Stimulated activated naive CD8-positive, alpha-beta T cell treated with anti-CD3 and anti-CD28 coated beads, Interleukin-15, amount 100 ng/mL, for 72 hours (primary cell): ENCODE measurements at regions not wholly inside any gene's neighbourhood (a gene's known extent, or its start where the extent isn't known, plus 50 kb on each side); places are given as distances from the start of the nearest gene placed in this dataset.
A peak's percentile ranks its signal among the peaks of the same experiment; 100 is the strongest.

Experiments used
- ATAC-seq: fragments of 150-1000 bp; cut with Tn5 transposase; 2 replicates; pipeline ENCODE4 v1.10.0; 2021; ENCODE audit warnings: mild to moderate bottlenecking, moderate library complexity
- DNase-seq, 2 donors: peaks; one replicate each; pipeline ENCODE4 v3.0.0; 2021 to 2022
- H3K27ac Mint-ChIP-seq, 2 donors: one replicate each; pipeline ENCODE4 v1.8.0; 2022; ENCODE audit warnings: mild to moderate bottlenecking in 2 of 2, mixed read lengths in 2 of 2, moderate library complexity in 2 of 2
- H3K27me3 Mint-ChIP-seq: one replicate; pipeline ENCODE4 v1.8.0; 2022; ENCODE audit warnings: mixed read lengths
- H3K4me1 Mint-ChIP-seq: one replicate; pipeline ENCODE4 v1.8.0; 2022; ENCODE audit warnings: mild to moderate bottlenecking, mixed read lengths
- H3K4me3 Mint-ChIP-seq, 2 donors: one replicate each; pipeline ENCODE4 v1.8.0; 2022; ENCODE audit warnings: mild to moderate bottlenecking in 2 of 2, mixed read lengths in 2 of 2, moderate library complexity in 1 of 2
- H3K9me3 Mint-ChIP-seq, 2 donors: one replicate each; pipeline ENCODE4 v1.8.0; 2022; ENCODE audit warnings: mixed read lengths in 2 of 2

DNA sequence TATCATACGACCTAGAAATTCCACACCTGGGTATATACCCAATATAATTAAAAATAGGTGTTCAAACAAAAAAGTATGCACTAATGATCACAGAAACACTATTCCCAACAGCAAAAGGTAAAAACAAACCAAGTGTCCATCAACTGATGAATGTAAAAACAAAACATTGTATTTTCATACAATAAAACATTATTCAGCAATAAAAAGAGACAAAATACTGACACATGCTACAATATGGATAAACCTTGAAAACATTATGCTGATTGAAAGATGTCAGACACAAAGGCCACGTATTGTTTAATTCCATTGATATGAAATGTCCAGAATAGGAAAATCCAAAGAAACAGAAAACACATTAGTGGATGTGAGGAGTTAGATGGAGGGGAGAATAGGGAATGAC, 71.0 kb downstream of the RPL22L1 start:
- Mint-ChIP-seq H3K4me1 (no peaks in the 10 kb centered on the region), H3K27me3 (peaks cover 34% of the 10 kb centered on the region), H3K4me3 (no peak overlapping the region), H3K27ac (no peak overlapping the region), H3K9me3 (no peaks in the 10 kb centered on the region)
- DNase-seq (no peak), ATAC-seq (no peak)

- Mint-ChIP-seq H3K9me3 (no peaks in the 10 kb centered on the region), H3K4me1 (no peaks in the 10 kb centered on the region), H3K4me3 (no peak overlapping the region), H3K27me3 (peaks cover 25% of the 10 kb centered on the region), H3K27ac (no peak overlapping the region)
- no peak for ATAC-seq
- no peak for DNase-seq
These were observed 72.3 kb downstream of the RPL22L1 start for GRCh38 chr3:170797685-170798084.

DNA sequence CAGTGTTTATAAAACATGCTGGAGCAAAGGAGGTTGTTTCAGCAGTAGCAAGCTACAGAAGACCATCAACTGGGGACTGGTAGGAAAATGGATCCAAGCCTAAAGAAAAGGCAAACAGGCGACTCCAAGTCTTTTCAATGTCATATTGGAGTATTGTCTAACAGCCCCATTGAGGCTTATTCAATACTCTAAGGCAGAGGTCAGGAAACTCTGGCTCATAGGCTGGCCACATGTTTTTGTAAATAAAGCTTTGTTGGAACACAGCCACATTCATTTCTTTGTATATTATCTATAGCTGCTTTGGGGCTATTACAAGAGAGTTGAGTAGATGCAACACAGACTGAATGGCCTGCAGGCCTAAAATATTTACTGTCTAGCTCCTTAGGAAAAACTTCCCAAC, 77.5 kb downstream of the RPL22L1 start:
- DNase-seq (no peak), ATAC-seq (no peak)
- Mint-ChIP-seq H3K9me3 (no peaks in the 10 kb centered on the region), H3K4me3 (no peak overlapping the region), H3K4me1 (no peaks in the 10 kb centered on the region), H3K27ac (no peak overlapping the region), H3K27me3 (peaks cover 8% of the 10 kb centered on the region)

GRCh38 chr3:170790647-170791046, 79.3 kb downstream of the RPL22L1 start:
- no peak overlapping the region for H3K27ac Mint-ChIP-seq
- H3K27me3 Mint-ChIP-seq = peaks cover 8% of the 10 kb centered on the region
- DNase-seq (no peak), ATAC-seq (no peak)
- H3K4me3 Mint-ChIP-seq = no peak overlapping the region
- no peaks in the 10 kb centered on the region for H3K9me3 Mint-ChIP-seq
- H3K4me1 Mint-ChIP-seq = no peaks in the 10 kb centered on the region

GRCh38 chr3:170787464-170787863, 82.5 kb downstream of the RPL22L1 start:
- DNase-seq (no peak), ATAC-seq (no peak)
- Mint-ChIP-seq H3K27ac (no peak overlapping the region), H3K4me3 (no peak overlapping the region), H3K4me1 (no peaks in the 10 kb centered on the region), H3K9me3 (no peaks in the 10 kb centered on the region), H3K27me3 (peaks cover 25% of the 10 kb centered on the region)

GRCh38 chr3:170785454-170785853, 84.5 kb downstream of the RPL22L1 start:
- Mint-ChIP-seq H3K27ac (no peak overlapping the region), H3K4me3 (no peak overlapping the region), H3K9me3 (no peaks in the 10 kb centered on the region), H3K4me1 (no peaks in the 10 kb centered on the region), H3K27me3 (peaks cover 29% of the 10 kb centered on the region)
- DNase-seq (no peak), ATAC-seq (no peak)

- H3K4me3 Mint-ChIP-seq = no peak overlapping the region
- H3K27ac Mint-ChIP-seq = no peak overlapping the region
- DNase-seq = no peak
- ATAC-seq = no peak
- no peaks in the 10 kb centered on the region for H3K4me1 Mint-ChIP-seq
- H3K27me3 Mint-ChIP-seq = peaks cover 29% of the 10 kb centered on the region
- H3K9me3 Mint-ChIP-seq = no peaks in the 10 kb centered on the region
These were observed 85.6 kb downstream of the RPL22L1 start for GRCh38 chr3:170784406-170784805.

DNA sequence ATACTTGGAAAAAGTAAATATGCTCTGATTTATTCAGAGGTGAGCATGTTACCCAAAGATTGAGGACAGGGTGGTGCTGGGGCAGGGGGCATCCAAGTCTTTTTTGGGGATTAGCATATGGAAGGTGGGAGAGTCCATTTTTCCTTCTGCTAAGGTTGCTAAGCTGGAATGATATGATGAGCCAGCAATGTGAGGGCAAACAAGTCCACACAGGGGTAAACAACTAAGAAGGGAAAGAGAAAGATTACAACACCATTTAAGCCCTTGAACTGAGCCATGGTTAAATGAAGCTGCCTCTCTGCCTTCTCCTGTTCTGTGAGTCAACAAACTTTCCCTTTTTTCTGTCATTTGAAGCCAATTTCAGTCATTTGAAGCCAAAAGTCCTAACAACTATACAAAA, 89.0 kb downstream of the RPL22L1 start:
- peaks cover 42% of the 10 kb centered on the region for H3K27me3 Mint-ChIP-seq
- DNase-seq = no peak
- H3K4me1 Mint-ChIP-seq = no peaks in the 10 kb centered on the region
- H3K9me3 Mint-ChIP-seq = no peaks in the 10 kb centered on the region
- ATAC-seq = no peak
- no peak overlapping the region for H3K4me3 Mint-ChIP-seq
- H3K27ac Mint-ChIP-seq = no peak overlapping the region

GRCh38 chr3:170780471-170780870, 89.5 kb downstream of the RPL22L1 start:
- H3K4me1 Mint-ChIP-seq = no peaks in the 10 kb centered on the region
- H3K27ac Mint-ChIP-seq = no peak overlapping the region
- no peaks in the 10 kb centered on the region for H3K9me3 Mint-ChIP-seq
- DNase-seq = no peak
- ATAC-seq = no peak
- H3K4me3 Mint-ChIP-seq = no peak overlapping the region
- peaks cover 43% of the 10 kb centered on the region for H3K27me3 Mint-ChIP-seq

DNA sequence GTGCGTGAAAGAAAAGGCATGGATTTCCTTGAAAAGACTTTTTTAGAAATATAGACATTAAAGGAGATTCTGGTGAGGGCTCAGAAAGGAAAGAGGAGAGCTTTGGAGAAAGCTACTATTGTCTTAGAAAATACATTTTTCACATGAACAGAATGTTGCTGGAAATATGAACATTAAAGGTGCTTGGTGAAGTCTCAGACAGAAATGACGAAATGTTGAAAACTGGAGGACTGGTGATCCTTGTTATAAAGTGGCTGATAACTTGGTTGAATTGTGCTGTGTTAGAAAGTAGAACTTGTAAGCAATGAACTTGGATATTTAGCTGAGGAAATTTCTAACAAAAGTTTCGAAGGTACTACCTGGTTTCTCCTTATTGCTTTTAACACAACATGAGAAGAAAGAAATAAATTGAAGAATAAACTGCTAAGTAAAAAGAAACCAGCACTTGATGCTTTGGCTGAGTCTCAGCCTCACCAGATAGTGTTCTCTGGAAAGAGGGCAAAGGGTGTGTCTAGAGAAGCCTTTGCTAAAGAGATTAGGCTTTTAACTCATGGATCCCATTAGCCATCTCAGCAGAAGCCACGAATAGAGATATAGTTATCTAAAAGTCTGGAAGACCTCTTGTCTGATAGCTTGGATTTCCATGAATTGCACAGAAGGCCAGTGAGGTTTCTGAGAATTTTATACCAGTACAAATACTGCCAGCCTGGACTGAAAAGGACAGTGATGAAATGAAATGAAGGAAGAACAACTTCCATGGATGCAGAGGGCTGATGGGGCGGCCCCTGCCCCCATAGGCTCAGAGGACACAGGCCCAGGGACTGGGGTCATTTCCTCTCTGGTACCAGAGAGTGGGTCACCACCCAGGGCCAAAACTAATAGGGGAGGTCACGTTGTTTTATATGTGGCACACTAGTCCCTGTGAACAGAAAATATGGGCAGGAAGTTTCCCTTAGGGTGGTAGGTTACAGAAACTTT, 91.5 kb downstream of the RPL22L1 start:
- no peak overlapping the region for H3K27ac Mint-ChIP-seq
- no peak overlapping the region for H3K4me3 Mint-ChIP-seq
- ATAC-seq (no peak), DNase-seq (no peak)
- no peaks in the 10 kb centered on the region for H3K9me3 Mint-ChIP-seq
- H3K4me1 Mint-ChIP-seq = no peaks in the 10 kb centered on the region
- peaks cover 33% of the 10 kb centered on the region for H3K27me3 Mint-ChIP-seq

DNA sequence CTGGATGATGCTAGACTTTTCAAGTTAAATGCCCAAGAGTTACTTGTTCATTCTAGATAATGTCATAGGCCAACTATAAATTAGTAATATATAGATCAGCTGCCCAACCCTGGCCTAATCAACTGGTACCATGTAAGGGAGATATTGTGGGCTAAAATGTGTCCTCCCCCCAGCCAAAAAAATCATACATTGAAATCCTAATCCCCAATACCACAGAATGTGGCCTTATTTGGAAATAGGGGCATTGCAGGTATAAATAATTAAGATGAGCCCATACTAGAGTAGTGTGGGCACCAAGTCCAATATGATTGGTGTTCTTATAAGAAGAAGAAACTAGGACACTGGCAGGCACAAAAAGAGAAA, 92.5 kb downstream of the RPL22L1 start:
- no peak for DNase-seq
- Mint-ChIP-seq H3K4me3 (no peak overlapping the region), H3K27me3 (peaks cover 23% of the 10 kb centered on the region), H3K27ac (no peak overlapping the region), H3K9me3 (no peaks in the 10 kb centered on the region), H3K4me1 (no peaks in the 10 kb centered on the region)
- no peak for ATAC-seq

DNA sequence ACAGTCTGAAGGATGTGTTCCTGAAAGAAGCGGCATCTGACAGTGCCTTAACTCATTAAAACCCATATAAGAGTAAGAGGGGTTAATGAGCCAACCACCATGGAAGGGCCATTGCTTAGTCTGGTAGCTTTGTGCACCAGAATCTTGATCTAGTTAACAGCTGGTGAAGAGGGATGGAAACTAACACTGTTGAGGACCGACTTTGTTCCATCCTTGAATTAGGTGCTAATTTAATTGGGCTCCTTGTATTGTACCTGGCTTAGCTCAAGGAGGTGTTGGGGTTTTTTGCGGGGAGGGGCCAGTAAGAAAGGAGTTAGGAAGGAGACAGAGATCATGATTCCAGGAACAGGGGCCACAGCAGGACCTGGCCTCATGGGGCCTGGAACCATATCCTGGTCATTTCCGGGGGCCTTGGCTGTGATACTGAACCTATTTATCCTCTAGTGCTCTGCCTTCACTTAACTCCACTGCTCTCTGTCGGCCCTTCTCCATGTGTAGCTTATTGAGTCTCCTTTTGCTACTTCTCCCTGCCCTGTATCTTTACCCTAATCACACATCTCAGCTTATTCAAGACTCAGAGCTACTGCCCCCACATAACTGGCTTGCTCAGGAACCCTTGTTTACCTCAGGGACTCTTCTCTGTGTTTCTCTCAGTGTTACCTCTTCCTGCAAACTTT, 93.0 kb downstream of the RPL22L1 start:
- H3K27ac Mint-ChIP-seq = no peak overlapping the region
- H3K9me3 Mint-ChIP-seq = no peaks in the 10 kb centered on the region
- H3K27me3 Mint-ChIP-seq = peaks cover 18% of the 10 kb centered on the region
- H3K4me3 Mint-ChIP-seq = no peak overlapping the region
- DNase-seq (no peak), ATAC-seq (no peak)
- H3K4me1 Mint-ChIP-seq = no peaks in the 10 kb centered on the region

DNA sequence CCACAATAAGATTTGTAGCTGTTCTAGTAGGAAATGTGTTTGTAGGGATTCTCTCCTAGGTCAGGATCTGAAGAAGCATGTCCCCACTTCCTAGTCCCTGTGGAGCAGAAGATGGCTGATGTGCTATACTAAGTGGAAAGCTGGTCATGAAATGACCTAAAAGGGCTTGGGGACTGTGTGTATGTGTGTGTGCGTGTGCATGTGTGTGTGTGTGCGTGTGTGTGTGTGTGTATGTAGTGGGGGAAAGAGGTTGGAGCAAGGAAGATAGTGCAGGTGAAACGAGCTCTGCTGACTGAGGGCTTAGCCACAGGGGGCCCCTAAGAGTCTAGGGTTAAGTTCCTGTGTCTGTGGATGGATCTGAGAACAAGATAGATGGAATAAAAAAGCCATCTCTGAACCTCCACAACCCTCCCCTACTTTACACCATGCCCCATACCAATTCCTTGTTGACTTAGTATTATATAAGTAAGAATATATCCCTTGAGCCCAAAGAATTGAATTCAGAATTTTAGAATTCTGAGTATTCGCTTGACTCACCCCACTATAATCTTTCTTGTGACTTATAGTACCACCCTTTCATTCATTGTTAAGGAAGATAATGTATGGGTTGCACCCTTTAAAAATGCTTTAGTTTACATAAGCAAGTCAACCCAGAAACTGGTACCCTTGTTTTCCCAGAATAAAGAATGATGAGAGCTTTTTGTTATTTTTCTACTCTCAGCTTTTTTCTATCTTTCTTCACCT, 96.1 kb downstream of the RPL22L1 start:
- Mint-ChIP-seq H3K4me3 (no peak overlapping the region), H3K27me3 (peaks cover 23% of the 10 kb centered on the region), H3K27ac (no peak overlapping the region), H3K4me1 (no peaks in the 10 kb centered on the region), H3K9me3 (no peaks in the 10 kb centered on the region)
- ATAC-seq (no peak), DNase-seq (no peak)

DNA sequence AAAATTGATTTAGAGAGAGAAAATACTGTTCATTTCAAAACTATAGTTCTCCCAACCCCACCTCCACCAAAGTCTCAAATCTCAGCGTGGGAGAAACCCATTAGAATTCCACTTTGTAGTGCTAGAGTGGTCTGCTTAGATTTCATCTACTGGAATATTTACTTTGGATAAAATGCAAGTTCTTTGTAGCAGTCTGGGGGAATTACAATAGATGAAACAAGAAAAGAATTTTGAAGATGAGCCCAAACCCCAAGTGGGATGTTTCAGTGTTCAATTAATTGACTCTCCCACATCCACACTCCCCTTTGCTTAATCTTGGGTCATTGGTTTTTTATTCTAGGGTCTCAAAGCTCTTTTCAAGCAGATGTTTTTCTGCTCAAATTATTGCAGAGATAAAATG, 97.8 kb downstream of the RPL22L1 start:
- Mint-ChIP-seq H3K4me3 (no peak overlapping the region), H3K27me3 (peaks cover 12% of the 10 kb centered on the region), H3K9me3 (no peaks in the 10 kb centered on the region), H3K4me1 (no peaks in the 10 kb centered on the region), H3K27ac (no peak overlapping the region)
- no peak for DNase-seq
- ATAC-seq = no peak

- Mint-ChIP-seq H3K4me3 (no peak overlapping the region), H3K9me3 (no peaks in the 10 kb centered on the region), H3K27ac (no peak overlapping the region), H3K27me3 (peaks cover 6% of the 10 kb centered on the region), H3K4me1 (no peaks in the 10 kb centered on the region)
- peak; percentile 47 for ATAC-seq
- DNase-seq = no peak
These were observed 101.6 kb downstream of the RPL22L1 start for GRCh38 chr3:170768334-170768801.

GRCh38 chr3:170767576-170767941, 102.4 kb downstream of the RPL22L1 start:
- Mint-ChIP-seq H3K27me3 (peaks cover 6% of the 10 kb centered on the region), H3K4me1 (no peaks in the 10 kb centered on the region), H3K9me3 (no peaks in the 10 kb centered on the region), H3K4me3 (no peak overlapping the region), H3K27ac (no peak overlapping the region)
- DNase-seq (no peak), ATAC-seq (no peak)
